NB4 (cell line): ENCODE measurements at regions not wholly inside any gene's neighbourhood (a gene's known extent, or its start where the extent isn't known, plus 50 kb on each side); places are given as distances from the start of the nearest gene placed in this dataset.
"Not testable (repeated sequence)": the region's sequence is repeated elsewhere in the genome, so short reads cannot be mapped to it uniquely, and the experiment has no call there.

Experiments
- DNase-seq: peaks from one replicate; pipeline ENCODE4 v3.0.0; 2010; ENCODE audit warnings: low read depth
- H3K4me3 ChIP-seq: one replicate; pipeline ENCODE4 v1.5.1; 2011; ENCODE audit warnings: mild to moderate bottlenecking, low read depth, low read length, moderate library complexity
- MYC ChIP-seq: IDR thresholded peaks from 2 replicates; pipeline ENCODE4 v1.6.1; 2011; ENCODE audit warnings: low read depth, low read length
- POLR2A ChIP-seq: IDR thresholded peaks from 2 replicates; pipeline ENCODE4 v1.6.1; 2011; ENCODE audit warnings: mild to moderate bottlenecking; ENCODE audit not compliant: insufficient read length; ENCODE audit errors: extremely low read depth
- TF ChIP-seq, protein P1 (sequence below): IDR thresholded peaks from 2 replicates; pipeline ENCODE4 v1.6.1; 2011; ENCODE audit warnings: low read depth, low read length
- TF ChIP-seq, protein P2 (sequence below): IDR thresholded peaks from one replicate; pipeline ENCODE4 v1.5.1; 2012; ENCODE audit warnings: low read depth, low read length

DNA sequence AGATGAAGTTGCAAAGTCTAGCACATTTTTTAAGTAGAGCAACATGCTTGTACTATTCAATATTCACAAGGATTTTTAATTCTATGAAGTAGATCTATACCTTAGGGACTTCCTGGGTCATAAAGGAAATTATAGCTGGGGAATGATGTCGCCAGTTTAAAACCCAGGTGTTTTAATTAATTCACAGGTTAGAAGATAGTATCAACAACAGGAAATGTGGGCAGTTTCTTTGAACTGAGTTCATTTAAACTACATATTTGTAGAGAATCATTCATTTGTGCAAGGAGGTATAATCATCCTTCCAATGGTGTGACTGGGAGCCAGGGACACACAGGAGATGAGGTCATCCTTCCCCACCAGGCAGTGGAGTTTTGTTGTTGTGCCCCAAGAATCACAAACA lies 181.3 kb upstream of the KLF3 start:
- TF ChIP-seq, protein P1, sequence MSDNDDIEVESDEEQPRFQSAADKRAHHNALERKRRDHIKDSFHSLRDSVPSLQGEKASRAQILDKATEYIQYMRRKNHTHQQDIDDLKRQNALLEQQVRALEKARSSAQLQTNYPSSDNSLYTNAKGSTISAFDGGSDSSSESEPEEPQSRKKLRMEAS = no peak
- TF ChIP-seq MYC = no peak
- TF ChIP-seq, protein P2, sequence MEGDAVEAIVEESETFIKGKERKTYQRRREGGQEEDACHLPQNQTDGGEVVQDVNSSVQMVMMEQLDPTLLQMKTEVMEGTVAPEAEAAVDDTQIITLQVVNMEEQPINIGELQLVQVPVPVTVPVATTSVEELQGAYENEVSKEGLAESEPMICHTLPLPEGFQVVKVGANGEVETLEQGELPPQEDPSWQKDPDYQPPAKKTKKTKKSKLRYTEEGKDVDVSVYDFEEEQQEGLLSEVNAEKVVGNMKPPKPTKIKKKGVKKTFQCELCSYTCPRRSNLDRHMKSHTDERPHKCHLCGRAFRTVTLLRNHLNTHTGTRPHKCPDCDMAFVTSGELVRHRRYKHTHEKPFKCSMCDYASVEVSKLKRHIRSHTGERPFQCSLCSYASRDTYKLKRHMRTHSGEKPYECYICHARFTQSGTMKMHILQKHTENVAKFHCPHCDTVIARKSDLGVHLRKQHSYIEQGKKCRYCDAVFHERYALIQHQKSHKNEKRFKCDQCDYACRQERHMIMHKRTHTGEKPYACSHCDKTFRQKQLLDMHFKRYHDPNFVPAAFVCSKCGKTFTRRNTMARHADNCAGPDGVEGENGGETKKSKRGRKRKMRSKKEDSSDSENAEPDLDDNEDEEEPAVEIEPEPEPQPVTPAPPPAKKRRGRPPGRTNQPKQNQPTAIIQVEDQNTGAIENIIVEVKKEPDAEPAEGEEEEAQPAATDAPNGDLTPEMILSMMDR = no peak
- no peak for TF ChIP-seq POLR2A
- no peak overlapping the region for H3K4me3 ChIP-seq
- no peak for DNase-seq

DNA sequence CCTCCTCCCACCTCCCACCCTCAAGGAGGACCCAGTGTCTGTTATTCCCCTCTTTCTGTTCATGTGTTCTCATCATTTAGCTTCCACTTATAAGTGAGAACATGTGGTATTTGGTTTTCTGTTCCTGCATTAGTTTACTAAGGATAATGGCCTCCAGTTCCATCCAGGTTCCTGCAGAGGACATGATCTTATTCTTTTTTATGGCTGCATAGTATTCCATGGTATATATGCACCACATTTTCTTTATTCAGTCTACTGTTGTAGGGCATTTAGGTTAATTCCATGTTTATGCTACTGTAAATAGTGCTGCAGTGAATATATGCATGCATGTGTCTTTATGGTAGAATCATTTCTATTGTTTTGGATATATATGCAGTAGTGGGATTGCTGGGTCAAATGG lies 180.4 kb upstream of the KLF3 start:
- H3K4me3 ChIP-seq, DNase-seq: not testable (repeated sequence)

DNA sequence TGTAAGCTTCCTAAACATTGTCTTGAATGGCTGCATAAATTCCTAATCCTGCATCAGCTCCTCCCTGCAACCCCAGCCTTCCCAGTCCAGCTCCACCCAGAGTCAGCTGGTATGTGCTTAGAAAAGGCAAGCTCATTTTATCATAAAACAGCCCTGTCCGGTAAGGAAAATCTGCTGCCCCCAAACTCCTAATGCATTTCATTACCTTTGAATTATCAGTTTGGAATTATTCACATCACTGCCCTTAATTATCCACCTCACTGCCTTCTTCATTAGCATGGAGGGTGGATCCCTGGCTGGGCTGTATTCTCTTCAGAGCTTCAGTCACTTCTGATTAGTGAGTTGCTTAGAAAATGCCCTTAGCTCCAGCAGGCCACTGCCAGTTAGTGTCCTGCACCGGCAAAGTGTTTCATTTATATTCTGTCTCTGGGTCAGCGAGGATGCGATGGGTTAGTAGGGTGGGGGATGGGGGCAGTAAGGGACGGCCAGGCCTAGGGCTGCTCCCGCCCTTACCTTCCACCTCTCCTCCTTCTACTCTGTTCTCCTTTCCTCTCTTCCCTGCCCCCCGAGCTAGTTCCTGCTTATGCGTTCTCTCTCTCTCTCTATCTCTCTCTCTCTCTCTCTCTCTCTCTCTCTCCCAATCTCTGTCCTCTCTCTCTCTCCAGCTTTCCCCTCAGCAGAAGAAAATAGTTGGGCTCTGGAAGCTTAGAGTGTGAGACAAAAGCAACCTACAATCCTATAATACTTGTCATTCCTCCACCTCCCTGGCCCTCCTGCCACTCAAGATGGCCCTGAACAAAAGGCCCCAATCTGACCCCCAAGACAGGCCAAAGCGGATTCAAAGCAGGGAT lies 174.8 kb upstream of the KLF3 start:
- no peak for DNase-seq
- no peak overlapping the region for H3K4me3 ChIP-seq
- no peak for TF ChIP-seq POLR2A
- TF ChIP-seq, protein P1 = no peak
- TF ChIP-seq MYC = no peak
- TF ChIP-seq, protein P2 = no peak

DNA sequence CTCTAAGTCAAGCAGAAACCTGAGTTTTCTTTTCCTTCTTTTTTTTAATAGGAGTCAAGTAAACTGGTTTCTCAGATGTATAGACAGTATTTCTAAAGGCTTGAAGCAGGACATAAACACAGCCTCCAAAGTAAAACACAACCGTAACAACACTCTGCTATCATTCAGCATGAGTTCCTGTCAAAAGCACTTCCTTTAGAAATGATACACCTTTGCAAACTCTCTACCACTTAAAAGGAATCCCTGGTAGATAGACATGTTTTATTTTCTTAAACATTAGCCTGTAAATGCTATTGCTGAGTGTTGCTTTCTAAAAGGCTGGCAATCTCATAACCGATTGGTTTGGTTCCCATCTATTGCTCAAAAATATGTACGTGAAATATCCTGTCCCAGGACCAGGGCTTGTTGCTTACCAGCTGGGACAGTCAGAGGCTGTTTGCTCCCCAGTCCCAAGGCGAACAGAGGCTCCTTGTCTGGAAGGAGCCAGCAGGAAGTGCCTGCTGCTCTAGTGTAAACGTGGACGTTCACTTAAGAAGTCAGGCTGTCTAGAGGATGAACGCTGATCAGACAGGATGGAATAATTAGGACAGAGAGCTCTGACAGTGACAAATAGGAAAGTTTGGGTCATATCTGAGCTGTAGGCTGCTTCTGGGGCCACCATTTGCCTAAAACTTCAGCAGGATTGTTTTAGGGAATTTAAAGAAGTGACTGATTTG lies 173.9 kb upstream of the KLF3 start:
- no peak for DNase-seq
- no peak overlapping the region for H3K4me3 ChIP-seq
- TF ChIP-seq, protein P2 = no peak
- TF ChIP-seq, protein P1 = no peak
- no peak for TF ChIP-seq POLR2A

DNA sequence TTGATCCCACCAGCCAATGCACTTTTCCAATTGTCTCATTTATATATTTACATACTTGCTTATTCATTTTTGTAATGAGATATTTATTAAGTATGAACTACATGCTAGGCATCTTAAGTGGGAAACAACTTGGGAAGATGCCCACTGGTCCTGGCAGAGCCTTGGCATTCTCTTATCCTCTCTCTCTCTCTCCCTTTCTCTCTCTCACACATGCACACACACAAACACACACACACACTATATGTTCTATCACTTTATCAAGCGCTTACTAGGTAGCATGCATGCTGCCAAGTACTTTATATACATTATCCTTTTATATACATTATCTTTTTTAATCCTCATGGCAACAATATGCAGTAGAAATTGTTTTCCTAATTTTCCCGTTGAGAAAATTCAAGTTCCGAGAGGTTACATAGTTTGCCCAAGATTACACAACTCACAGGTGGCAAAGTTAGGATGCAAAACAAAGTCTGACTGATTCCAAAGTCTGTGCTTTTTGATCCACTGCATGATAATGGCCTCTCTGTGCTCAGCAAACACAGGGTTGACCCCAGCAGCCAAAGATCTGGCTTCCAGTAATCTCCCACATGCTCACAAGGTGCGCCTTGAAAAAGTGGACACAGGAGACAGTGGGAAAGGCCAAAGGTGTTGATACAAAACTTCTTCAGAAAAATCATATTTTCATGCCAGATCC lies 173.1 kb upstream of the KLF3 start:
- H3K4me3 ChIP-seq = no peak overlapping the region
- TF ChIP-seq MYC = no peak
- TF ChIP-seq, protein P2 = no peak
- TF ChIP-seq POLR2A = no peak
- no peak for DNase-seq

DNA sequence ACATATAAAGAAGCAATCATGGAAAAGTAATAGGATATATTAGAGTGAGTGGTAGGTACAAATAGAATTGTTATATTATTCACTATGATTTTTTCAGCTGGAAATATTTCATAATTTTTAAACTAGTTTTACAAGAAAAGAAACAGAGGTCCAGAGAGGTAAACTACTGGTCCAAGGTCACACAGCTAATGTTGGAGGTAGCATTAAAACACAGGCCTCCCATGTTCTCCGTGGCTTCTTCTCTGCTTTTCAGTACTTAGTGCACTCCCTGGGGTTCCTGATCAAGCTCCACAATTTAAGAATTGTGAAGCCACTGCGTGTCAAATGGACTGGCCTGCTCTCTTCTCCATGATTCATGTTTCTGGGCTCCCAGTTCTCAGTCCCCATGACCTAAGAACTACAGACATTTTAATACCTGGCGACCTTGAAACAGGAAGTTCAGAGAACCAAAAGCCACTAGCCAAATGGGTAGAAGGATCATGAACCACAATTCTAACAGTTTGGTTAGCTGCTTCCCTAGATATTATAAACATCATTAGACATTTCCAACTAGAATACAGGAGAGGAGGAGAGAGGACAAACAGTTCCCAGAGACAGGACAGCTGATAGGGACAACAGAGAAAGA lies 172.0 kb upstream of the KLF3 start:
- no peak overlapping the region for H3K4me3 ChIP-seq
- DNase-seq = no peak
- TF ChIP-seq, protein P1 = no peak
- TF ChIP-seq MYC (no peak), POLR2A (no peak)
- TF ChIP-seq, protein P2 = no peak
